ENCODE measurements at regions not wholly inside any gene's neighbourhood (a gene's known extent, or its start where the extent isn't known, plus 50 kb on each side); places are given as distances from the start of the nearest gene placed in this dataset.
"Not testable (repeated sequence)": the region's sequence is repeated elsewhere in the genome, so short reads cannot be mapped to it uniquely, and the experiment has no call there.

GRCh38 chr21:28118570-28118969 is 874.1 kb downstream of the LTN1 start:
- H3K9me2 ChIP-seq (replicated peaks; ENCODE audit: control insufficient read depth, low read length), result no peaks in the 10 kb centered on the region
- no peaks in the 10 kb centered on the region for H3F3A ChIP-seq (ENCODE audit: control insufficient read depth, insufficient read depth)
- no peak overlapping the region for H3K4me3 ChIP-seq (ENCODE audit: low read length)
- H3K27me3 ChIP-seq (ENCODE audit: control insufficient read depth, low read length), result no peaks in the 10 kb centered on the region
- H3K4me2 ChIP-seq (ENCODE audit: low read length), result no peak overlapping the region
- no peaks in the 10 kb centered on the region for H4K20me1 ChIP-seq (ENCODE audit: control insufficient read depth, insufficient read depth, low read depth, low read length)
- H3K79me2 ChIP-seq (ENCODE audit: control insufficient read depth, low read length), result no peaks in the 10 kb centered on the region
- no peaks in the 10 kb centered on the region for H3K36me3 ChIP-seq (ENCODE audit: control insufficient read depth, low read length)
- no peaks in the 10 kb centered on the region for H3K9me3 ChIP-seq (ENCODE audit: control insufficient read depth, insufficient read depth, low read length)
- no peaks in the 10 kb centered on the region for H3K4me1 ChIP-seq (ENCODE audit: control insufficient read depth, low read length)
- TF ChIP-seq EZH2phosphoT487 (IDR thresholded peaks at IDR 0.05; ENCODE audit: borderline replicate concordance, low read length), result no peak
- no peak for TF ChIP-seq CTCF (IDR thresholded peaks at IDR 0.05; ENCODE audit: low read depth, low read length, poor library complexity, severe bottlenecking)
- H3K27ac ChIP-seq (ENCODE audit: low read depth, low read length), result no peak overlapping the region

- not testable (repeated sequence) for H3K4me3 ChIP-seq (ENCODE audit: low read length); H3K79me2 ChIP-seq (ENCODE audit: control insufficient read depth, low read length); H3K9me2 ChIP-seq (replicated peaks; ENCODE audit: control insufficient read depth, low read length); H4K20me1 ChIP-seq (ENCODE audit: control insufficient read depth, insufficient read depth, low read depth, low read length); H3K4me1 ChIP-seq (ENCODE audit: control insufficient read depth, low read length); H3K36me3 ChIP-seq (ENCODE audit: control insufficient read depth, low read length); H3K9me3 ChIP-seq (ENCODE audit: control insufficient read depth, insufficient read depth, low read length); H3K27me3 ChIP-seq (ENCODE audit: control insufficient read depth, low read length); H3K27ac ChIP-seq (ENCODE audit: low read depth, low read length); H3F3A ChIP-seq (ENCODE audit: control insufficient read depth, insufficient read depth); H3K4me2 ChIP-seq (ENCODE audit: low read length)
Measured at GRCh38 chr21:28114986-28115385, 877.7 kb downstream of the LTN1 start.

- Histone ChIP-seq H3K27me3 (ENCODE audit: control insufficient read depth, low read length) (no peaks in the 10 kb centered on the region), H3K36me3 (ENCODE audit: control insufficient read depth, low read length) (no peaks in the 10 kb centered on the region), H3K27ac (ENCODE audit: low read depth, low read length) (no peak overlapping the region), H3K79me2 (ENCODE audit: control insufficient read depth, low read length) (no peaks in the 10 kb centered on the region), H3F3A (ENCODE audit: control insufficient read depth, insufficient read depth) (no peaks in the 10 kb centered on the region), H3K4me1 (ENCODE audit: control insufficient read depth, low read length) (no peaks in the 10 kb centered on the region), H3K4me2 (ENCODE audit: low read length) (no peak overlapping the region), H3K9me2 (replicated peaks; ENCODE audit: control insufficient read depth, low read length) (no peaks in the 10 kb centered on the region), H3K9me3 (ENCODE audit: control insufficient read depth, insufficient read depth, low read length) (no peaks in the 10 kb centered on the region; the same call in 1 of the 2 replicates), H4K20me1 (ENCODE audit: control insufficient read depth, insufficient read depth, low read depth, low read length) (no peaks in the 10 kb centered on the region), H3K4me3 (ENCODE audit: low read length) (no peak overlapping the region)
- TF ChIP-seq CTCF (IDR thresholded peaks at IDR 0.05; ENCODE audit: low read depth, low read length, poor library complexity, severe bottlenecking) (no peak), EZH2phosphoT487 (IDR thresholded peaks at IDR 0.05; ENCODE audit: borderline replicate concordance, low read length) (no peak)
Measured at GRCh38 chr21:28113718-28114117, 879.0 kb downstream of the LTN1 start.

- TF ChIP-seq CTCF (IDR thresholded peaks at IDR 0.05; ENCODE audit: low read depth, low read length, poor library complexity, severe bottlenecking) (no peak), EZH2phosphoT487 (IDR thresholded peaks at IDR 0.05; ENCODE audit: borderline replicate concordance, low read length) (no peak)
- H3K4me2 ChIP-seq (ENCODE audit: low read length), result no peak overlapping the region
- H3K4me1 ChIP-seq (ENCODE audit: control insufficient read depth, low read length), result no peaks in the 10 kb centered on the region
- no peaks in the 10 kb centered on the region; the same call in 1 of the 2 replicates for H3K9me3 ChIP-seq (ENCODE audit: control insufficient read depth, insufficient read depth, low read length)
- no peak overlapping the region for H3K4me3 ChIP-seq (ENCODE audit: low read length)
- H3K36me3 ChIP-seq (ENCODE audit: control insufficient read depth, low read length), result no peaks in the 10 kb centered on the region
- no peak overlapping the region for H3K27ac ChIP-seq (ENCODE audit: low read depth, low read length)
- H3K9me2 ChIP-seq (replicated peaks; ENCODE audit: control insufficient read depth, low read length), result no peaks in the 10 kb centered on the region
- H4K20me1 ChIP-seq (ENCODE audit: control insufficient read depth, insufficient read depth, low read depth, low read length), result no peaks in the 10 kb centered on the region
- H3K27me3 ChIP-seq (ENCODE audit: control insufficient read depth, low read length), result no peaks in the 10 kb centered on the region
- no peaks in the 10 kb centered on the region for H3K79me2 ChIP-seq (ENCODE audit: control insufficient read depth, low read length)
- no peaks in the 10 kb centered on the region for H3F3A ChIP-seq (ENCODE audit: control insufficient read depth, insufficient read depth)
Measured at GRCh38 chr21:28112511-28112910, 880.2 kb downstream of the LTN1 start.
